ENCODE measurements at regions not wholly inside any gene's neighbourhood (a gene's known extent, or its start where the extent isn't known, plus 50 kb on each side); places are given as distances from the start of the nearest gene placed in this dataset.

DNA sequence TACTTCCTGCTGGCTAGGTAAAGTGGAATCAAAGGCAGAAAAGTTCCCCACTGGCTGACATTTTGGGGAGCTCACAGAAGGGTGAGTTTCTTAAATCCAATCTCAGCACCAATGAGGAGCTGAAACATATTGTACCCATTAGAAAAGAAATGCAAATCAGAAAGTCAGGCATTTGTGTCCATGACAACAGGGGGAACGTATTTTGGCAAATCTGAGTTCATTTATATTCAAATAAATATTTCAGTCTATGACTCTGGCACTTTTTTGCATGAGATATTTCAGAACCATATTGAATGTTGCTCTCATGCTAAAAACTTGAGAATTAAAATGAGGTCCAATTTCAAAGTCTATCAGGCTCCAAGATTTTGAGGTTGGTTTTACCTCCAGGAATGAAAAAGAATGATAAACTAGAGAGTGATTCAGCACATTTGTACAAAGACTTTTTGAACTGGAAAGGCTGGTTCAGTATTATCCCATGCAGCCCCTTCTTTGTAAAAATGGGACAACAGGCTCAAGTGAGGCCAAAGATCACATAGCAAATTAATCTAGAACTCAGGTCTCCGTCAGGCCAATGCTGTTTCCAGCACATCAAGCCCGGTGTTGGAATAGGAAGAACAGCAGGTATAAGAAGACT lies 202.2 kb downstream of the RRAGC start:
- Histone ChIP-seq H3K79me2 (ENCODE audit: control insufficient read depth, low read length) (no peaks in the 10 kb centered on the region), H3K9me3 (ENCODE audit: control insufficient read depth, insufficient read depth, low read length) (no peaks in the 10 kb centered on the region), H3K4me2 (ENCODE audit: low read length) (no peak overlapping the region), H3F3A (ENCODE audit: control insufficient read depth, insufficient read depth) (no peaks in the 10 kb centered on the region), H3K27ac (ENCODE audit: low read depth, low read length) (no peak overlapping the region), H3K4me1 (ENCODE audit: control insufficient read depth, low read length) (no peaks in the 10 kb centered on the region), H3K4me3 (ENCODE audit: low read length) (no peak overlapping the region), H3K9me2 (replicated peaks; ENCODE audit: control insufficient read depth, low read length) (no peaks in the 10 kb centered on the region), H3K27me3 (ENCODE audit: control insufficient read depth, low read length) (peaks cover 25% of the 10 kb centered on the region), H3K36me3 (ENCODE audit: control insufficient read depth, low read length) (no peaks in the 10 kb centered on the region), H4K20me1 (ENCODE audit: control insufficient read depth, insufficient read depth, low read depth, low read length) (no peaks in the 10 kb centered on the region)
- TF ChIP-seq, protein P1, sequence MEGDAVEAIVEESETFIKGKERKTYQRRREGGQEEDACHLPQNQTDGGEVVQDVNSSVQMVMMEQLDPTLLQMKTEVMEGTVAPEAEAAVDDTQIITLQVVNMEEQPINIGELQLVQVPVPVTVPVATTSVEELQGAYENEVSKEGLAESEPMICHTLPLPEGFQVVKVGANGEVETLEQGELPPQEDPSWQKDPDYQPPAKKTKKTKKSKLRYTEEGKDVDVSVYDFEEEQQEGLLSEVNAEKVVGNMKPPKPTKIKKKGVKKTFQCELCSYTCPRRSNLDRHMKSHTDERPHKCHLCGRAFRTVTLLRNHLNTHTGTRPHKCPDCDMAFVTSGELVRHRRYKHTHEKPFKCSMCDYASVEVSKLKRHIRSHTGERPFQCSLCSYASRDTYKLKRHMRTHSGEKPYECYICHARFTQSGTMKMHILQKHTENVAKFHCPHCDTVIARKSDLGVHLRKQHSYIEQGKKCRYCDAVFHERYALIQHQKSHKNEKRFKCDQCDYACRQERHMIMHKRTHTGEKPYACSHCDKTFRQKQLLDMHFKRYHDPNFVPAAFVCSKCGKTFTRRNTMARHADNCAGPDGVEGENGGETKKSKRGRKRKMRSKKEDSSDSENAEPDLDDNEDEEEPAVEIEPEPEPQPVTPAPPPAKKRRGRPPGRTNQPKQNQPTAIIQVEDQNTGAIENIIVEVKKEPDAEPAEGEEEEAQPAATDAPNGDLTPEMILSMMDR (IDR thresholded peaks at IDR 0.05; ENCODE audit: low read depth, low read length, poor library complexity, severe bottlenecking): no peak
- no peak for TF ChIP-seq EZH2phosphoT487 (IDR thresholded peaks at IDR 0.05; ENCODE audit: borderline replicate concordance, low read length)

DNA sequence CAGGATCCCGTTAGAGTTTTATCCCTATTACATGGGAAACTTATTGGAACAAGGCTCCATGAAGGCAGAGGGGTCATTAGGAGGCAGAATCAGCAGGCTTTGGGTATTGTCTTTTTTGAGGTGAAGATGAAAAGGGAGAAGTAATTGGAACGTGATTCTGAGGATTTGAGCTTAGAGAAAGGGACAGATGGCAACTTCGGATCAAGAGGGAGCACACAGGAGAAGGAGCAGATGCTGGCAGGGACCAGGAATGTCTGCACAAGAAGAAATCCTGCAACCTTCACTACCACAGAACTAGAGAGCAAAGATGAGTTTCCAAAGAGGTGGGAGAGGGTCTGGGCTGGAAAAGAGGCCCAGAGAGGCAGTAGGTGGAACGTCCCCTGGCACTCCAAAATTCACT lies 202.8 kb downstream of the RRAGC start:
- Histone ChIP-seq H3K4me2 (ENCODE audit: low read length) (no peak overlapping the region), H3K79me2 (ENCODE audit: control insufficient read depth, low read length) (no peaks in the 10 kb centered on the region), H4K20me1 (ENCODE audit: control insufficient read depth, insufficient read depth, low read depth, low read length) (no peaks in the 10 kb centered on the region), H3K4me1 (ENCODE audit: control insufficient read depth, low read length) (no peaks in the 10 kb centered on the region), H3K27me3 (ENCODE audit: control insufficient read depth, low read length) (peaks cover 25% of the 10 kb centered on the region), H3K27ac (ENCODE audit: low read depth, low read length) (no peak overlapping the region), H3K4me3 (ENCODE audit: low read length) (no peak overlapping the region), H3K9me2 (replicated peaks; ENCODE audit: control insufficient read depth, low read length) (no peaks in the 10 kb centered on the region), H3F3A (ENCODE audit: control insufficient read depth, insufficient read depth) (no peaks in the 10 kb centered on the region), H3K36me3 (ENCODE audit: control insufficient read depth, low read length) (no peaks in the 10 kb centered on the region), H3K9me3 (ENCODE audit: control insufficient read depth, insufficient read depth, low read length) (no peaks in the 10 kb centered on the region)
- TF ChIP-seq, protein P1 (IDR thresholded peaks at IDR 0.05; ENCODE audit: low read depth, low read length, poor library complexity, severe bottlenecking): no peak
- no peak for TF ChIP-seq EZH2phosphoT487 (IDR thresholded peaks at IDR 0.05; ENCODE audit: borderline replicate concordance, low read length)

DNA sequence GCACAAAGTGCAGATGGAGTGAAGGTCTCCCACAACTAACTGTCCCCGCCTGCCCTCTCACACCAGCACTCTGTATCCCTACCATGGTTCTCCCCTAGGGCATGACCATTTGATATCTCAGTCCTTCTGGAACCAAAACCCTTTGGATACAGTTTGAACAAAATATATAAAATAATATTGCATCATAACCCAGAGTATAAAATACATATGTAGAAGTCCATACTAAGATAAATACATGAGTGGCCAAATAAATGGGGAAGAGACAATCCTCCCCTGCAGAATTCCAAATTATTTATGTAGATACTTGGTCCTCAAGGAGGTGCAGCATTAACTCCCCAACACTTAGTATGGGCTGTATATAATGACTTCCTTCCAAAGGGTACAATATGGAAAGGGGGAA lies 207.4 kb downstream of the RRAGC start:
- Histone ChIP-seq H3K4me1 (ENCODE audit: control insufficient read depth, low read length) (no peaks in the 10 kb centered on the region), H3K9me2 (replicated peaks; ENCODE audit: control insufficient read depth, low read length) (no peaks in the 10 kb centered on the region), H3K27ac (ENCODE audit: low read depth, low read length) (no peak overlapping the region), H3F3A (ENCODE audit: control insufficient read depth, insufficient read depth) (no peaks in the 10 kb centered on the region), H3K9me3 (ENCODE audit: control insufficient read depth, insufficient read depth, low read length) (no peaks in the 10 kb centered on the region), H3K36me3 (ENCODE audit: control insufficient read depth, low read length) (no peaks in the 10 kb centered on the region), H3K4me2 (ENCODE audit: low read length) (no peak overlapping the region), H3K4me3 (ENCODE audit: low read length) (no peak overlapping the region), H3K27me3 (ENCODE audit: control insufficient read depth, low read length) (peaks cover 17% of the 10 kb centered on the region), H4K20me1 (ENCODE audit: control insufficient read depth, insufficient read depth, low read depth, low read length) (no peaks in the 10 kb centered on the region), H3K79me2 (ENCODE audit: control insufficient read depth, low read length) (no peaks in the 10 kb centered on the region)
- TF ChIP-seq, protein P1 (IDR thresholded peaks at IDR 0.05; ENCODE audit: low read depth, low read length, poor library complexity, severe bottlenecking): no peak
- TF ChIP-seq EZH2phosphoT487 (IDR thresholded peaks at IDR 0.05; ENCODE audit: borderline replicate concordance, low read length): no peak

Data from DOHH2 (cell line).